ENCODE measurements at regions not wholly inside any gene's neighbourhood (a gene's known extent, or its start where the extent isn't known, plus 50 kb on each side); places are given as distances from the start of the nearest gene placed in this dataset.

- TF ChIP-seq CTCF (conservative IDR thresholded peaks at IDR 0.05 in 1 of 2, IDR thresholded peaks at IDR 0.05 in 1 of 2; ENCODE audit: low read depth in 1 of 2, low read length in 2 of 2) (no peak), EZH2 (IDR thresholded peaks at IDR 0.05; ENCODE audit: low read length, missing control alignments) (no peak)
Measured at GRCh38 chr20:22904386-22904785, 130.7 kb upstream of the SSTR4 start.
